GM21723 (cell line): ENCODE measurements at regions not wholly inside any gene's neighbourhood (a gene's known extent, or its start where the extent isn't known, plus 50 kb on each side); places are given as distances from the start of the nearest gene placed in this dataset.
"Not testable (repeated sequence)": the region's sequence is repeated elsewhere in the genome, so short reads cannot be mapped to it uniquely, and the experiment has no call there.

Experiments used
- ATAC-seq: cut with Tn5 transposase; IDR thresholded peaks from one replicate; pipeline ENCODE4 v1.9.1; 2021; ENCODE audit warnings: mild to moderate bottlenecking, moderate library complexity; ENCODE audit not compliant: unreplicated experiment

- ATAC-seq = no peak
Measured at GRCh38 chr2:166647935-166648334, 153.9 kb upstream of the SCN7A start.

- no peak for ATAC-seq
Measured at GRCh38 chr2:166643980-166644379, 149.9 kb upstream of the SCN7A start.

GRCh38 chr2:166641516-166641915 is 147.5 kb upstream of the SCN7A start:
- ATAC-seq = not testable (repeated sequence)

- no peak for ATAC-seq
Measured at GRCh38 chr2:166637051-166637450, 143.0 kb upstream of the SCN7A start.

GRCh38 chr2:166634706-166635105 is 140.7 kb upstream of the SCN7A start:
- ATAC-seq = no peak

GRCh38 chr2:166632616-166633015 is 138.6 kb upstream of the SCN7A start:
- ATAC-seq = no peak

GRCh38 chr2:166628478-166629136 is 134.6 kb upstream of the SCN7A start:
- no peak for ATAC-seq

GRCh38 chr2:166627893-166628292 is 133.8 kb upstream of the SCN7A start:
- no peak for ATAC-seq

- ATAC-seq = no peak
Measured at GRCh38 chr2:166625670-166626069, 131.6 kb upstream of the SCN7A start.

- ATAC-seq = no peak
Measured at GRCh38 chr2:166614503-166614902, 120.5 kb upstream of the SCN7A start.

- ATAC-seq = no peak
Measured at GRCh38 chr2:166614029-166614428, 120.0 kb upstream of the SCN7A start.

GRCh38 chr2:166613226-166613625 is 119.2 kb upstream of the SCN7A start:
- no peak for ATAC-seq

GRCh38 chr2:166612214-166612613 is 118.2 kb upstream of the SCN7A start:
- ATAC-seq = no peak

GRCh38 chr2:166610913-166611305 is 116.9 kb upstream of the SCN7A start:
- no peak for ATAC-seq

- no peak for ATAC-seq
Measured at GRCh38 chr2:166610180-166610912, 116.3 kb upstream of the SCN7A start.

- no peak for ATAC-seq
Measured at GRCh38 chr2:166609183-166609959, 115.3 kb upstream of the SCN7A start.

- ATAC-seq = no peak
Measured at GRCh38 chr2:166607880-166608279, 113.8 kb upstream of the SCN7A start.

GRCh38 chr2:166593403-166593802 is 99.4 kb upstream of the SCN7A start:
- no peak for ATAC-seq

- ATAC-seq = no peak
Measured at GRCh38 chr2:166592750-166593149, 98.7 kb upstream of the SCN7A start.

- ATAC-seq = no peak
Measured at GRCh38 chr2:166591226-166591625, 97.2 kb upstream of the SCN7A start.

- no peak for ATAC-seq
Measured at GRCh38 chr2:166573391-166573790, 79.3 kb upstream of the SCN7A start.

GRCh38 chr2:166572937-166573336 is 78.9 kb upstream of the SCN7A start:
- no peak for ATAC-seq
